Retina (tissue), 1 donor: ENCODE measurements at regions not wholly inside any gene's neighbourhood (a gene's known extent, or its start where the extent isn't known, plus 50 kb on each side); places are given as distances from the start of the nearest gene placed in this dataset.
"Not testable (repeated sequence)": the region's sequence is repeated elsewhere in the genome, so short reads cannot be mapped to it uniquely, and the experiment has no call there.

ENCODE experiments used
- DNase-seq: peaks from one replicate; pipeline ENCODE4 v3.0.0-alpha.2; 2016

DNA sequence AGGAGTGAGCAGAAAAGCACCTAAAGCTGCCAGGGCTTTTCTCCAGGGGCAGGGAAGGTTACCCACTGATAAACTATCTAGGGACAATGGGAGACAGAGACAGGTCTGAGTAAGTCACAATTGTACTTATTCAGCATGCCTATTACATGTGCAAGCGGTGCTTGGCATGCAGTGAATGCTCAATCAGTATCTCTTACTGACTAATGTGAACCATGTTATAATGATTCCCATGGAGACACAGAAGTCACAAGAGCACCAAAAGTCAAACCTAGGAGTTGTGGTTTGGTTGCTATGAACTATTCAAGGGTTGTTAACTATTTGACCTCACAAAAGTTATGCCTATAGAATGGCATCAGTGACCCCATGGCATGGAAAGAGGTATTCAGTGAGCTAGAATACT lies 50.0 kb upstream of the RASGRP1 start:
- DNase-seq, result no peak

DNA sequence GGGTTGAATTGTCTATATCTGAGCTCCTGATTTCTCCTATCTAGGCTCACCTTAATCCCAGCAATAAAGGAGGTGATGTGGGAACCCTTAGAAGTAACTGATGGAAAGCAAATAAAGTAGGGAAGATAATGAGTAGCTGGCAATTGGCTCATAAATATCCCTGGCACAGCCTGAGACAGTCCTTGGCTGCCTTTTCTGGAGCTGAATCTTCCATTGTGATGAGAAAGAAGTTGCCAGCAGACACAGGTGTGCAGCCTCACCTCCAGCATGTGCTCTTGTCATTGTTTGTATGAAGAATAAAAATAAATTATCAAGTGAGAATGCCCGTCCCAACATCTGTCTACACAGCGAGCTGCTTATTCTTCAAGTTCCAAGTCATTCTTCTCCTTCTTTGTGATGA lies 53.2 kb upstream of the RASGRP1 start:
- no peak for DNase-seq

DNA sequence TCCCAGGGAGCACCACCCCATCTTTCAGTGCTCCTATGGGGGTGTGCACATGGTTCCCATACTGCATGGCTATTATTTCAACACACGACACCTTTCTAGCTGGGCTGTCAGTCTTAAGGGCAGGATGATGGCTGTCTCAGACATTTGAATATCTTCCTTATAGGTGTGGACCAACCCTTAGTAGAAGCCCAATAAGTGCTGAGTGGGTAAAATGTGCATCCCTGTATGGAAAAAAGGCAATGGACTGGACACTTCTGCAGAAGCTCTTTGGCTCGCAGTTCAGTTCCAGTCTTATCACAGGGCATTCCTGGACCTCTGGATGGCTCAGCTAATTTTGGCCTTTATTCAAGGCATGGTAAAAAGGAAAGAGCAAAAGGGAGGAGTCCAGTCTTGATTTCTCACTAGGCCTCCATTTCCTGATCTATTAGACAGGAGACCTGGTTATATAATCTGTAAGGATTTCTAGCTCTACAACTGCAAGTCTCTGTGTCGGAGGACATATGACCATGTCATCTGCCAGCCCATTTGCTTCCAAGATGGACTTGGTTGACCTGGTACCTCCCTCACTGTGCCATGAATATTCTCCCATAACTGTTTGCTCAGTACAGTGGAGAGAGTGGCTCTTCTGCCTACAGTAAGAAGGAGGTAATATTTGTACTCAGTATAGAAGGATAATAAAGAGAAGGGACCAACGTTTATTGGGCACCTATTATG lies 53.8 kb upstream of the RASGRP1 start:
- DNase-seq, result no peak

DNA sequence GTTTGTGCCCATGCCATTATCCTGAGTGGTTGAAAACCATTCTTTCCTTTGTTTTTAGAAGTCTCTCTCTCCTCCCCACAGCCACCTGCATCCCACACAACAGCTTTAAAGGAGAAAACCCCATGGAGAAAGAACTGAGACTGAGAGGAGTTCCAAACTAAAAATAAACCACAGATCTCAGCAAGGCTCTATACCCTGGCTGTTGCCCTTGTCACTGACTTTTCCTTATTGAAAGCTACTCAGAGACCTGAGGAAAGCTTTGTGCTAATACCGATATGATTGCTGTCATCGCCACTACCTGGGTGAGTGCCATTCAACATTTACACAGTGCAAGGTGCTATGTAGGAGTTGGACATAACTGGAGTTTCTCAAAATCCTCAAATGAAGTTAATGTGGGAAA lies 55.5 kb upstream of the RASGRP1 start:
- no peak for DNase-seq

DNA sequence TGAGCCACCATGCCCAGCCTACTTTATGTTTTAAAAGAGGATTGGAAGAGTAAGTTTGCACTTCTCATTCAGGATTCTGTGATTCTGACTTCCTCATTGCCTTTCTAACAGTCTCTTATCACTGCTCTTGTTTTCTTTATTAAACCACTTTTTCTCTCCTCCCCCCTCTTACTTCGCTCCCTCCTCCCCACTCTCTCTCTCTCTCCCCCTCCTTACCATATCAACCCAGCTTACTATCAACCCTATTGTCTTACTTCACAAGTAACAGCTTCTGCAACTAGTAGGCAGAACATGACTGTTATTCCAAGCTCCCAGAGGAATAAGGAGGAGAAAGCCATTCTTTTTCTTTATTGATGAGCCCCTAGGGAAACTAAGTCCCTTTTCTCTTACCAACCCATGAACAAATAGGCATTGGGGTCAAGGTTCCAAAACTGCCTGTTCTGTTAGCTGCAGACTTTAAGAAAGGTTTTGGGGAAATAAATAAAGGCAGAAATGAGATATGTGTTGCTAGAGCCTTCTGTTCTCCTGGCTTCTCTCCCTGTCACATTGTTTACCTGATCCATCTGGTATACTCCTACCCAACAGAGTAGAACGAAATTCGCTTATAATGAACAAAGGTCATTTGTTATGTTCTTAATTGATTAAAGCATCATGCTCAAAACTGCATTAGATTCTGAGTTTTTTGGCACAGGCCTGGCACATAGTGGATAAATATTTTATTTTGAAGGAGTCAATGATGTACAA lies 56.4 kb upstream of the RASGRP1 start:
- DNase-seq, result no peak

DNA sequence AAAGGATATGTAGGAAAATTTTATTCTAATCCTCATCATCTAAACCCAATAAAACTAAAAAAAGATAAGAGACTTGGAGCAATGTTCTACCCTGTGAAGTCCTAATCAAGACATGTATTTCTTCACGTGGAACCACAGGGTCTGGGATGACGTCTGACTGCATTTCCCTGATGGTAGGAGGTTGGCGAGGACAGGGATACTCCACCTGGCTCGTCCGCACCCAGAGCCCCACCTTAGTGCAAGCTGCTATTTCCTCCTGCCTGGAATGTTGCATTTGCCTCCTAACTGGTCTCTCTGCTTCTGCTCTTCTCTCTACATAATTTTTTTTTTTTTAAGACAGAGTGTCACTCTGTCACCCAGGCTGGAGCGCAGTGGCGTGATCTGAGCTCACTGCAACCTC lies 57.7 kb upstream of the RASGRP1 start:
- DNase-seq, result no peak

DNA sequence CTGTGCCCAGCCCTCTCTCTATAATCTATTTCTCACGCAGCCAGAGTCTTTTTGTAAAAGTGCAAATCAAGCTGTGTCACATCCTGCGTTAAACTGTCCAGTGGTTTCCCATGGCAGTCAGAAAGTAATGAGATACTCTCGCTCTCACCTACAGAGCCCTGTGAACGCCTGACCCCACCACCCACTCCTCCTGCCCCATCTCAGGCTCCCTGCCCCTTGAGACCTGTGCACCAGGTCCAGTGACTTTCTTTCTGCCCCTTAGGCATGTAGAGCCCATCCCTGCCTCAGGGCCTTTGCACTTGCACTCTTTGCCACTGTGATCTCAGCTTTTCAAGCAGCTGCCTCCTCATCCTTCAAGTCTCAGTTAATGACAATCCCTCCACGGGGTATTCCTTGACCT lies 58.3 kb upstream of the RASGRP1 start:
- DNase-seq, result no peak

DNA sequence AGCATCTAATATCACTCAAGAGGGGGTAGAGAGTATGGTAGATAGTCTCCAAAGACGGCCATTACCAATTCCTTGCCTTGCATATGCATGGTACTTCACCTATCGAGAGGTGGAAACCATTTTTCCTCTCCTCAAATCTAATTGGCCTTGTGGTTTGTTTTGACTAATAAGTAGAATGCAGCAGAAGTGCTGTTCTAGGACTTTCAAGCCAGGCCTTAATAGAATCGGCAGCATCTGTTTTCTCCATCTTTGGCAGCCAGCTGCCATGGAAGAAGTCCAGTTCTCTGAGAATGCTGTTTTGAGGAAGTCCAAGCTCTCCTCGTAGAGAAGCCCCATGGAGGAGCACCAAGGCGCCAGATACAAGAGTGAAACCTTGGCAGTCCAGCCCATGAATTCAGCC lies 59.1 kb upstream of the RASGRP1 start:
- no peak for DNase-seq

DNA sequence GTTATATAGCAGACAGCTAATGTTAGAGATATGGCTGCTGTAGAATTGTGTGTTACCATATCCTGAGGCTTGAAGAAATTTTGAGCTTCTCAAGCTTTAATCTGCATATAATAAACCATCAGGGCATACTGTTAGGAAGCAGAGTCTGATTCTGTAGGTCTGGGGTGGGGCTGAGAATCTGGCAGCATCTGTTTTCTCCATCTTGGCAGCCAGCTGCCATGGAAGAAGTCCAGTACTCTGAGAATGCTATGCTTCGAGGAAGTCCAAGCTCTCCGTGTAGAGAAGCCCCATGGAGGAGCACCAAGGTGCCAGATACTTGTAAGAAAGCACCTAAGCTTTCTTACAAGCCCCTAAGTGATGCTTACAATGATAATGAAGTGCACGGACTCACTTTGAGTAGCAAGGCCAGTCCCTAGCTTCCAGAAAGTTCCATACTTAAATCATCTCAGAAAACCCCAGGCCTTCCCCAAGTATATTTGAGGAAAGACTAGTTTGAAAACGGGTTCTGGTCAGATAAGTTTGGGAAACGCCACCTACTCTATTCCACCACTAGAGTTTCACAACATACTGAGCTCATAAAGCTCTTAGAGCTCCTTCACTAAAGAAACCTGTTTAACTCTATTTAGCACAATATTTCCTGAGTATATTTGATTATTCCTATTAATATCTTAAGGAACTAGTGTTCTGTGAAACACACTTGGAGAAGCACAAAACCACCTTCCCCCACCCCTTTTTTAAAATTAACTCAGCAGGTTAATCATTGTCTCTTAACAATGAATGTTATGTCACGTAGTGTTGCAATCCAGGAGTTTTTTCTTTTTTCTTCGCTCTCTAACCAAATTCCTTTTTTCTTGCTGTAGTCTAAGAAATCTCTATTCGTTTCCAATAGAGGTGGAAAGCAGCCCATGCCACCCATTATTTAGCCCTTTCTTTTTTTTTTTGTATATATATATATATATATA lies 59.9 kb upstream of the RASGRP1 start:
- no peak for DNase-seq

DNA sequence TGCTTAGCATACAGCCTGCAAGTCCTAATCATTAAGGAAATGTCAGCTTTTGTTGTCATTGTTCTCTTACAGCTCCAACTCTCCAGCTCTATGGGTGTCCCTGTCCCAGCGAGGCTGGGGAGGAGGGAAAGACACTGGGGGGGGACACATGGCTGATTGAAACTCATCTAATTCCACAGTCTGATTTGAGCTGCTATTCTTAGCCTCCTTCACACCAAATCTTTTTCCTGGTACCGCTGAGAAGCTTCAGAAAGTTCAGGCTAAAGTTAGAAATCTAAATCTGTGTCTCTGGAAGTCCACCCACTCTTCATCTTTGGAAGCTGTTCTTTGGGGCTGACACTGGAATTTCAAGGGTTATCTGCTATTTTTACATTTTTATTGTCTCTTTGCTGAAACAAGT lies 61.3 kb upstream of the RASGRP1 start:
- no peak for DNase-seq

DNA sequence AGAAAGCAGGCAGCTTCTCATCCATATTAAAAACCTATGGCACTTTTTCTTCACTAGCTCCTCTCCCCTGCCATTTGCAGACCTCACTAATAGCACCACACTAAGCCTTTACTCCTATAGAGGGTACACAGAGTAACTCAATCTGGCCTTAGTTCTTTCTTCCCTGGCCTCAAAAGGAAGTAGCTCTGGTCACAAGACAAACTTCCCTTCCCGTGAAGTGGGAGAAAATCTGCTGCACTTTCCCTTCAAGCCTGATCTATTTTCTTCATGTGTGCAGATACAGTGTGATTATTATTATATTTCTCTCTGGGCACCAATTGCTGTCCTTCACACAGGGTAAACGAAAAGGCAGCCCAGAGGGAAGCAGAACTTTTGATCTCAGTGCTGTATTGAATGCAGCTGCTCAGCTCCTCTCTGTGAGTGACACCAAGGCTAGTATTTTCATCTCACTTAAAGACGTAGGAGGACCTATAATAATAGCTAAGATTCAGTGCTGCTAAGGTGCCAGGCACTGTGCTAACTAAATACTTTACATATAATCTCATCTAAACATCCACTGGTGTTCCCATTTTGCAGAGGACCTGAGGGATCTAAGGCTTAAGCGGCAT lies 61.9 kb upstream of the RASGRP1 start:
- no peak for DNase-seq

DNA sequence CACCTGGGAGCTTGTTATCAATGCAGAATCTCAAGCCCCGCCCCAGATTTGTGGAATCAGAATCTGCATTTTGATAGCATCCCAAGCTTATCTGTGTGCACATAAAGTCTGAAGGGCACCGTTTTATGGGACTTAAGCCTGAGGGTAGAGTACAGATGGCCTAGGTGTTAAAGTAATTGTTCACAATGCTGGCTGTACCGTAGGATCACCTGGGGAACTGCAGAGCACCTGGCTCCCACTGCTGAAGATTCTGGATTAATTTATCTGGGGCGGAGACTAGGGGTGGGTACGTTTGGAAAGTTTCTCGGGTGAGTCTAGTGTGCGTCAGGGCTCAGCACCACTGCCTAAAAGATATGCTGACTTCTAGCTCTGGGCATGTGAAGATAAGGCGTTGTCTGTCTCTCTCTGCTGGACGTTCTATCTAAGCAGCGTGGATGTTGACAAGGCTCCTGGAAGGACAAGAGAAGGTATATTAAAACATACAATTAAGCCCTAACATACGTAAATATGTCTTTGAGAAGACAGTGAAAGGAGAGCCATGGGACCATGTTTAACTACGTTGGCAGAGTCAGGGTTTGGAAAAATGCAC lies 63.2 kb upstream of the RASGRP1 start:
- no peak for DNase-seq

DNA sequence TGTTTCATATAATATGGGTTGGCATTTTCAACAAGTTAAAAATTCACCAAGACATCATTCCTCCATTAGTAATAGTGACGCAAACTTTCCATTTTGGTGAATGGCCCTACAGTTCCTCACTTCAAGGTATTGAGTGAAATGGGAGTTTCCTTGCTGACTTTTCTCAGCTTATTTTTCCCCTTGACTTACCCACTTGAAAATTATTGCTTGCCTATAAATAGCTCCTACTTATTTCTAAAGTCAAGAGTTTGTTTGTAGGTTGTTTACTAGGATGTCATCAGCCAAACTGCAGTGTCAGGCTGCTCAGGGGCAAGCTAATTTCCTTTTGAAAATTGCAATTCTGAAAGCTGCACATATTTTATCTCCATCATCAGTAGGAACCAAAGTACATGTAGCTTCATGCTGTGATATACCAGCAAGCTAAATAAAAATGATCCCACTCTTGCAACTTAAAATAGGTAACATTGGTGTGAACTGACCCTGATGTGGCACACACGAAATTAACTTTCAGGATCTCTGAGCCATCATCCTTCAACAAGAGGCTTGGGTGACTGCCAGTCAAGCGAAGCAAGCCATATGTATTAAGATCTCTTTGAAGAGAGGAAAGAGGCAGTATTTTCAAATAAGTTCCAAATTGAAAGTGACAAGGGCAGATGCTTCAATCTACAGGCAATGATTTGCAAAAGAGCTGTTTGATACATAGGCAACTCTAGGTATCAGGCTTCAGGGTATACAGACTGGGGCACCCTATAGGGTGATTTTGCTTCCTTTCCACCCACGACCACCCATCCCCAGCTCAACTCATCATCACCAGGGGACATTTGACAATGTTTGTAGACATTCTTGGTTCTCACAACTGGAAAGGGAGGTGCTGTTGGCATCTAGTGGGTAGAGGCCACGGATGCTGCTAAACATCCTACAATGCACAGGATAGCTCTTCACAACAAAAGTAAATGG lies 66.8 kb upstream of the RASGRP1 start:
- DNase-seq, result no peak

DNA sequence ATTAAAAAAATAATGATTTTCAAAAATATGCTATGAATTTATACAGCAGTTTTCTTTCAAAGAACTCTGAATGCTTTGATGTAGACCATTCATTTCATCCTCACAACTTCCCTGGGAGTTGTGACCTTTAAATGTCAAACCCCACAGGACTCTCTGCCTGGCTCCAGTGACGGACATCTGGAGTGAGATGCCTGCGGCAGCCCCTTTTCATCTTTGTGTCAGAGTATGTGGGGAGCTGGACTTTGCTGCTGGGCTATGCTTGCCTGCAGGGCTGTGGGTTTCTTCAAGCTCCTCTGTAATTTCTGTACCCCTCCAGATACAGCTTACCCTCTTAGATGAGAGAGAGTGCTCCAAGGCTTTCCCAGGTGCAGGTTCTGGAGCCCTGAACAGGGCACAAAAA lies 70.6 kb upstream of the RASGRP1 start:
- no peak for DNase-seq

DNA sequence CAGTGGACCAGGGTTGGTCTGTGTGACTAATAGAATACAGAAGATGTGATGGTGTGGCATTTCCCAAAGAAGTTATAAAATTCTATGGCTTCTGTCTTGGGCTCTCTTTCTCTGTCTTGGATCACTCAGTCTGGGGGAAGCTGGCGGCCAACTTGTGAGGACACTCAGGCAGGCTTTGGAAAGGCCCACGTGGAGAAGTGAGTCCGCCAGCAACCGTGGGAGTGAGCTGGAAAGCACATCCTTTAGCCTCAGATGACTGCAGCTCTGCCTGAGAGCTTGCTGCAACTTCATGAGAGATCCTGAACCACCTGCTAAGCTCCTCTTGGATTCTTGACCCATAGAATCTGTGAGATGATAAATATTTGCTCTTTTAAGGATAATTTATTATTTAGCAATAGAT lies 72.0 kb upstream of the RASGRP1 start:
- DNase-seq, result no peak

DNA sequence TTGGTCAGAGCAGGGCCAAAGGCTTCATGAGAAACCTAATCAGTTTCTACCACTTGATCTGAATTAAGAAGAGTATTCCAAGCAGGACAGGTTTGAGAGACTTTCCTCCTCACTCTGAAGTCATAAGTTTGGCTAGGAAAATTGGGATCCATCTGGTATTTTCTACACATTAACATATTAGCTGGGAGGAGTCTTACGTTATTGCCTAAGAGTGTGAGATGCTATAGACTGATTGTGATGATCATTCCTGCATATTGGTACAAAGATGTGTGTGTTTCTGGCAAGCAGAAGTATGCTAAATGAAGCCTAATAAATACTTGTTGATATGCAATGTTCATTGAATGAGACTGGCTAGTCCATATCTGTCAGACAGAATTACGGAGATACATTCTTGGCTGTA lies 73.5 kb upstream of the RASGRP1 start:
- no peak for DNase-seq

DNA sequence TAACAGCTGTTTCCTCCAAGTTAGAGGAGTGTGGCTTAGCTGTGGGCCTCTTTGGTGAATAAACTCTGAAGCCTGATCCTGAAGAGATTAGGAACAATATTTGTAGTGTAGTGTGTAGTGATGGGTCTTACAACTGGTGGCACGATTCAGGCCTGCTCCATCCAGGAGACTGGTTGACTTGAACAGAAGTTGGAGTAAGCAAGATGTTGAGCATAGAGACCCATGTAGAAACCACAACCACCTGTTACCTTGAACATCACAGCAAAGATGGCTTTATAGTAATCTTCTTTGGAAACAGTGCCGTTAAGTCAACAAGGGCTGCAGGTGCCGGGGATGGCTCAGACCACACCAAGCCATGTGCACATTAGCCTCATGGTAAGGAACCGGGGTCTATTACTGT lies 74.2 kb upstream of the RASGRP1 start:
- DNase-seq, result no peak

DNA sequence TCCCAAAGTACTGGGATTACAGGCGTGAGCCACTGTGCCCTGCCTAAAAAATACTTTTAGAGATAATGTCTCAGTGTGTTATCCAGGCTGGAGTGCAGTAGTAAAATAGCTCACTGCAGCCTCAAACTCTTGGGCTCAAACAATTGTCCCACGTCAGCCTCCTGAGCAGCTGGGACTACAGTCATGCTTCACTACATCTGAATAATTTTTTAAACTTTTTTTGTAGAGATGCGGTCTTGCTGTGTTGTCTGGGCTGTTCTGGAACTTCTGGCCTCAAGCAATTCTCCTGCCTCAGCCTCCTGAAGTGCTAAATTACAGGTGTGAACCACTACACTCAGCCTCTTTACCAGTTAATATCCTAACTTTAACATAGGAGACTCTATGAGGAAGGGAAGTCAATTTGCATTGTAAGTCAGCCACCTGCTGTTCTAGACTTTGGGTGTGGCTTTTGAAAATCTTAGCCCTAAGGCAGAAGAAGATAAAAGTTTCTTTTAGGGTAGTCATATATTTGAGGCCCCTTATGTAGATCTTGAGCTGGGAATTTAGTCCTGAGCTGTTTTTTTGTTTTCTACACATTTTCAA lies 78.2 kb upstream of the RASGRP1 start:
- no peak for DNase-seq

DNA sequence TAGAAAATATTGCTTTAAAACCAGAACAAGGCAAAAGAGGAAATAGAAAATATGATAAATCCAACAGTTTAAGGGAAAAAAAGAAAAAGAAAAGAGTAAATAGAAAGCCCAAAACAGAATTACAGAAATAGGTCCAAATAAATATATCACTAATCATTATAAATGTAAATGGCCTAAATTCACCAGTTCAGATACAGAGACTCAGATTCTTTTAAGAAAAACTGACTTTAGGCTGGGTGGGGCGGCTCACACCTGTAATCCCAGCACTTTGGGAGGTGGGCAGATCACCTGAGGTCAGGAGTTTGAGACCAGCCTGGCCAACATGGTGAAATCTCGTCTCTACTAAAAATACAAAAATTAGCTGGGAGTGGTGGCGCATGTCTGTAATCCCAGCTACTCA lies 79.7 kb upstream of the RASGRP1 start:
- not testable (repeated sequence) for DNase-seq

DNA sequence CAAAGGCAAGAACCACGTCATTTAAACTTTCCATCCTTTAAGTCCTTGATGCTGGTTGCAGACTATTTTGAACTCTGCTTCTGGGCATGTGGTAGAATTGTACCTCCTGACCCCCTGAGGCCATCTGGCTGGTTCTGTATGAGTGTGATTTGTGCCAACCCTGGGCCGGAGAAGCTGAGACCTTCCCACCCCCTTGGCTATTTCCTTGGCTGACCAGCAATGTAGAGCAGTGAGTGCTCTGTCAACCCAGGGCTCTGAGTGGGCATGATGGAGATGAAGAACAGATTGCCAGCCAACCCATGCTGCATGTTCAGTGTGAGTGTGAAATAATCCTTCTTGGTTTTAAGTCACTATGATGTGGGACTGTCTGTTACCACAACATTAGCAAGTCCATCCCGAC lies 82.1 kb upstream of the RASGRP1 start:
- DNase-seq, result no peak

DNA sequence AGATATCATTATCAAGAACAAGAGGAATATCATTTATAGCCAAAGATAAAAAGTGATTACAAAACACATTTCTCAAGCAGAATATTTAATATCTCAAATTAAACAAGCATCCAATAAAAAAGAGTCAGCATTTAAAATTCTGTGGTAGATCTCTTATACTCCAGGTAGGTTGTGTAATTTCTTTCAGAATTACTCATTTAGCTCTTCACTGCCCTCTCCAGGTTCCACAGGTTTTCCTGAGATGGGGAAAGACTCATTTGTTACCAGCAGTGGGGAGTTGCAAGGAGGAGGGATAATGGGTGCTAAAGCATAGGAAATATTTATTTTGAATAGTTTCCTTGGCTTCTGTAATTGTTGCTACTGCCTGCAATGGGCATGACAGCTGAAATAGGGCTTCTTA lies 83.1 kb upstream of the RASGRP1 start:
- no peak for DNase-seq
